WERI-Rb-1 (cell line): ENCODE measurements at regions not wholly inside any gene's neighbourhood (a gene's known extent, or its start where the extent isn't known, plus 50 kb on each side); places are given as distances from the start of the nearest gene placed in this dataset.

Experiments
- DNase-seq: peaks from one replicate; pipeline ENCODE4 v3.0.0-alpha.2; 2020
- H3K27ac ChIP-seq: fragments of 250-450 bp; sonication (Bioruptor Pico); 2 replicates; pipeline ENCODE4 v1.5.1; 2020; ENCODE audit warnings: mild to moderate bottlenecking, moderate library complexity
- H3K27me3 ChIP-seq: fragments of 250-450 bp; sonication (Bioruptor Pico); 2 replicates; pipeline ENCODE4 v1.5.1; 2021; ENCODE audit warnings: mild to moderate bottlenecking, low read depth, moderate library complexity; ENCODE audit not compliant: insufficient read depth, severe bottlenecking
- H3K36me3 ChIP-seq: fragments of 250-450 bp; sonication (Bioruptor Pico); 2 replicates; pipeline ENCODE4 v1.5.1; 2020; ENCODE audit warnings: mild to moderate bottlenecking, moderate library complexity
- H3K4me3 ChIP-seq: 2 replicates; pipeline ENCODE4 v1.5.1; 2011; ENCODE audit warnings: low read depth, mild to moderate bottlenecking, control low read depth, low read length
- H3K9me3 ChIP-seq: fragments of 250-450 bp; sonication (Bioruptor Pico); 2 replicates; pipeline ENCODE4 v1.5.1; 2021; ENCODE audit warnings: mild to moderate bottlenecking, moderate library complexity; ENCODE audit not compliant: severe bottlenecking
- TF ChIP-seq, protein P1 (sequence below): IDR thresholded peaks from 2 replicates; pipeline ENCODE4 v1.5.1; 2011; ENCODE audit warnings: low read depth, mild to moderate bottlenecking, control low read depth, inconsistent platforms, low read length

DNA sequence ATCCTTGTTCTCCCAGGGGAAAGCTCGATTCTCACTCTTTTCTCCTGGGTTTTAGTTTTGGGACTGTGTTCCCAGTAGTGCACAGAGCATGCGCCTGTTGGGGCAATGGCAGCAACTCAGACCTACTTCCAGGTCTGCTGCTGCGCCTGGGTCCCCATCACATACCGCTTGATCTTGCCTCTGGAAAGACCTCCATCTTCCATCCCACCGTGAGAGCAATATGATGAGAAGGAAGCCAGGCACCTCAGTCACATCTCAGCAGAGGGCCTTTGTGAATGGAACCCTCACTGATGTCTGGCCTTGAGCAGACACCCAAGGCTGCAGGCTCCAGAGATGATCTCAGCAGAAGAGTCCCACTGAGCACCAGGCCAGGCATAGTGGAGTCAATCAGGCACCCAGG is 176.8 kb upstream of the ZNF507 start:
- Histone ChIP-seq H3K36me3 (no peaks in the 10 kb centered on the region), H3K27me3 (no peaks in the 10 kb centered on the region), H3K9me3 (no peaks in the 10 kb centered on the region), H3K27ac (no peak overlapping the region), H3K4me3 (no peak overlapping the region)
- no peak for DNase-seq
- TF ChIP-seq, protein P1, sequence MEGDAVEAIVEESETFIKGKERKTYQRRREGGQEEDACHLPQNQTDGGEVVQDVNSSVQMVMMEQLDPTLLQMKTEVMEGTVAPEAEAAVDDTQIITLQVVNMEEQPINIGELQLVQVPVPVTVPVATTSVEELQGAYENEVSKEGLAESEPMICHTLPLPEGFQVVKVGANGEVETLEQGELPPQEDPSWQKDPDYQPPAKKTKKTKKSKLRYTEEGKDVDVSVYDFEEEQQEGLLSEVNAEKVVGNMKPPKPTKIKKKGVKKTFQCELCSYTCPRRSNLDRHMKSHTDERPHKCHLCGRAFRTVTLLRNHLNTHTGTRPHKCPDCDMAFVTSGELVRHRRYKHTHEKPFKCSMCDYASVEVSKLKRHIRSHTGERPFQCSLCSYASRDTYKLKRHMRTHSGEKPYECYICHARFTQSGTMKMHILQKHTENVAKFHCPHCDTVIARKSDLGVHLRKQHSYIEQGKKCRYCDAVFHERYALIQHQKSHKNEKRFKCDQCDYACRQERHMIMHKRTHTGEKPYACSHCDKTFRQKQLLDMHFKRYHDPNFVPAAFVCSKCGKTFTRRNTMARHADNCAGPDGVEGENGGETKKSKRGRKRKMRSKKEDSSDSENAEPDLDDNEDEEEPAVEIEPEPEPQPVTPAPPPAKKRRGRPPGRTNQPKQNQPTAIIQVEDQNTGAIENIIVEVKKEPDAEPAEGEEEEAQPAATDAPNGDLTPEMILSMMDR: no peak

DNA sequence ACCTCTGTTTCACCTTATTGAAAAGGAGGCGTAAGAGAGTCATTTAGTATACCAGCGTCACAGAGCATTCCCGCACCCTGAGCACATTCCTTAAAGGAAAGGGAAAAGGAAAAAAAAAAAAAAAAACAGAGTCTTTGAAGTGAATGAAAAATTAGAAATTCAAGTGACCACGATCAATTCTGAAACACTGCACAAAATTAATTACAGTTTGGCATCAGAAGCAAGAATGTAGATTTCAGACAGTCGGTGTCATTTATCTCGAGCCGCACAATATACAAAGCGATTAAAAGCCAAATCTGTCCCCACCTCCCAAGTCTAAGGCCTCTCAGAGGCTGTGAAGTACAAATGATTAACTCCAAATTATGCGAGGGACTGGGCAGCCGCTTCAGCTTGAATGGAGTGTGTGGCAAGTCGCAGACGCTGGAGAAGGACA is 173.7 kb upstream of the ZNF507 start:
- DNase-seq: peak; percentile 9
- H3K9me3 ChIP-seq: no peaks in the 10 kb centered on the region
- no peak overlapping the region for H3K27ac ChIP-seq
- H3K4me3 ChIP-seq: peak overlapping the region; percentile 24; the same call in 1 of the 2 replicates
- no peaks in the 10 kb centered on the region for H3K27me3 ChIP-seq
- TF ChIP-seq, protein P1: no peak
- no peaks in the 10 kb centered on the region for H3K36me3 ChIP-seq

DNA sequence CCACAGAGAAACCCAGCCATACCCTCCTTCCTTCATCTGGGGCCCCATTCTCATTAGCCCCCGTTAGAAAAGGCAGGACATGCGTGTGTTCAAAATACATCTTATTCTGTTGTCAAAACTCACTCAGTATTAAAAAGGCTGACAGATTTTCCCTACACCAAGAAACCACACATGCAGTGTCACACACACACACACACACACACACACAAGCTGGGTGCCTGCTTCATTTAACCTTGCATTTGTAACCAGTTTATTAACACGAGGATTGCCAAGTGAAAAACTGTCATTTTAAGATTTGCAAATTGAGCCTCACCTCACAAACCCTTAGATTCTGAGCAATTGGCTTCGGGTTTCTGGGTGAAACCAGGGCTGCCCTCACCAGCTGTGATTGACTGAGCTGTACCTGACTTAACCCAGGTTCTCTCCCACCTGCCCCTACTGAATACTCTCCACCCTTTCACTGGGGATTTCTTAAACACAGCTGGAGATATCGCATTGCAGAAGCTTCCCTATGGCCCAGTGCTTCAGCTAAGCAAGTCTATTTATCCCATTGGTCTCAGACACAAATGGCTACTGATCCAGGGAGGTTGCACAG is 172.7 kb upstream of the ZNF507 start:
- Histone ChIP-seq H3K36me3 (no peaks in the 10 kb centered on the region), H3K9me3 (no peaks in the 10 kb centered on the region), H3K4me3 (no peak overlapping the region), H3K27ac (no peak overlapping the region), H3K27me3 (no peaks in the 10 kb centered on the region)
- DNase-seq: no peak
- TF ChIP-seq, protein P1: no peak

DNA sequence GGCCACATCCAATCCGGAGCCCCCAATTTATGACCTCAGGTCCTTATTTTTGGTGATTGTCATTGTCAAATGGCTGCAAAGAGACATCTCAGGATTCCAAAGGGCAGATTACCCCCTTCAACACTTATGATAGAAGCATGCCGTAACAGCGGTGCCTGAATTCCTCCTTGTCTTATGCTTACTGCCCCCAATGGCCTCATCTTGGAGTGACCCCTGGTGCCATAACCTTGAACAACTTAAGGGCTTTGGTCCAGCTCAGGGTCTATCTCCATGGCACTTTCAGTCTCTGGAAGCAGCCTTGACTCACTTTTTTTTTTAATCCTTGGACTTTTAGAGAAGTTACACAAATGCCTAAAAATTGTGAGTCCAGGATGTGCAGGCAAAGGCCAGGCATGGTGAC is 171.6 kb upstream of the ZNF507 start:
- Histone ChIP-seq H3K36me3 (no peaks in the 10 kb centered on the region), H3K27ac (no peak overlapping the region), H3K4me3 (no peak overlapping the region), H3K27me3 (no peaks in the 10 kb centered on the region), H3K9me3 (no peaks in the 10 kb centered on the region)
- DNase-seq: no peak
- TF ChIP-seq, protein P1: no peak

DNA sequence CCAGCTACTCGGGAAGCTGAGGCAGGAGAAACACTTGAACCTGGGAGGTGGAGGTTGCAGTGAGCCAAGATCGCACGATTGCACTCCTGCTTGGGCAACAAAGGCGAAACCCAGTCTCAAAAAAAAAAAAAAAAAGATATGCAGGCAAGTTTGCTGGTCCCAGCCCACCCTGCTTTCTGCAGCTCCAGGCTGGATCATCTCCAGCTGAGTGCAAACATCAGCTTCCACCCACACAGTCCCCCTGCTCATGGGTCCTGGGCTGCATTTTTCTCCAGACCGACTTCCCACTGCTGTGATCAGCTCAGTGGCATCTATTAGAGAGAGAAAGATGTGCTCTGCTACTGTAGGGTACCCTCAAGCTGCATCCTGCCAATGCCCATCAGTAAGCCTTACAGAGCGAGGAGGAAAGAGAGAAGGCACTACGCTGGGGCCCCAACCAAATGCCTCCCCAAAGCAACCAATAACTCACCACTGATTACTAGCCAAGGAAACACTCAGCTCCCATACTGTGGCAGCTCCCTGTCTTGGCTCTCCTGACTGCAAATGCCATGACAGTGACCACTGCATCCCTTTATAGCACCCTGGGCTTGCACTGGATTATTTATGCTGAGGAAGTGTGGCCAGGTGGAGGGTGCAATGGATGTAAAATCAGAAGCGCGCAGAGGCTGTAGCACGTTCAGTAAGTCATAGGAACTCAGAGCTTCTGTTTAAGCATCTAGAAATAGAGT is 170.9 kb upstream of the ZNF507 start:
- no peak for DNase-seq
- Histone ChIP-seq H3K9me3 (no peaks in the 10 kb centered on the region), H3K4me3 (no peak overlapping the region), H3K27me3 (no peaks in the 10 kb centered on the region), H3K36me3 (no peaks in the 10 kb centered on the region), H3K27ac (no peak overlapping the region)
- TF ChIP-seq, protein P1: no peak
